Stimulated activated naive B cell treated with anti-CD40 and anti-IgM and Interleukin-4, amounts not matched to agents 10 μg/mL and 1 μg/mL and 100 μg/mL, for 72 hours (primary cell): ENCODE measurements at regions not wholly inside any gene's neighbourhood (a gene's known extent, or its start where the extent isn't known, plus 50 kb on each side); places are given as distances from the start of the nearest gene placed in this dataset.
"Not testable (repeated sequence)": the region's sequence is repeated elsewhere in the genome, so short reads cannot be mapped to it uniquely, and the experiment has no call there.

Experiments
- ATAC-seq, 2 donors: fragments of 150-1000 bp; cut with Tn5 transposase; replicated peaks; 2 replicates each; pipeline ENCODE4 v1.10.0; 2021; ENCODE audit warnings: moderate library complexity in 1 of 2
- DNase-seq: peaks from one replicate; pipeline ENCODE4 v3.0.0; 2021
- H3K27ac Mint-ChIP-seq: one replicate; pipeline ENCODE4 v1.8.0; 2022; ENCODE audit warnings: mild to moderate bottlenecking, mixed read lengths
- H3K27me3 Mint-ChIP-seq, 2 donors: one replicate each; pipeline ENCODE4 v1.8.0; 2022; ENCODE audit warnings: mixed read lengths in 2 of 2
- H3K36me3 Mint-ChIP-seq, 2 donors: one replicate each; pipeline ENCODE4 v1.8.0; 2022; ENCODE audit warnings: mixed read lengths in 2 of 2, mild to moderate bottlenecking in 1 of 2
- H3K4me1 Mint-ChIP-seq, 2 donors: one replicate each; pipeline ENCODE4 v1.8.0; 2022; ENCODE audit warnings: mixed read lengths in 2 of 2, mild to moderate bottlenecking in 1 of 2
- H3K4me3 Mint-ChIP-seq, 2 donors: one replicate each; pipeline ENCODE4 v1.8.0; 2022; ENCODE audit warnings: mild to moderate bottlenecking in 2 of 2, mixed read lengths in 2 of 2, moderate library complexity in 1 of 2
- H3K9me3 Mint-ChIP-seq, 2 donors: one replicate each; pipeline ENCODE4 v1.8.0; 2022; ENCODE audit warnings: mixed read lengths in 2 of 2, mild to moderate bottlenecking in 1 of 2

DNA sequence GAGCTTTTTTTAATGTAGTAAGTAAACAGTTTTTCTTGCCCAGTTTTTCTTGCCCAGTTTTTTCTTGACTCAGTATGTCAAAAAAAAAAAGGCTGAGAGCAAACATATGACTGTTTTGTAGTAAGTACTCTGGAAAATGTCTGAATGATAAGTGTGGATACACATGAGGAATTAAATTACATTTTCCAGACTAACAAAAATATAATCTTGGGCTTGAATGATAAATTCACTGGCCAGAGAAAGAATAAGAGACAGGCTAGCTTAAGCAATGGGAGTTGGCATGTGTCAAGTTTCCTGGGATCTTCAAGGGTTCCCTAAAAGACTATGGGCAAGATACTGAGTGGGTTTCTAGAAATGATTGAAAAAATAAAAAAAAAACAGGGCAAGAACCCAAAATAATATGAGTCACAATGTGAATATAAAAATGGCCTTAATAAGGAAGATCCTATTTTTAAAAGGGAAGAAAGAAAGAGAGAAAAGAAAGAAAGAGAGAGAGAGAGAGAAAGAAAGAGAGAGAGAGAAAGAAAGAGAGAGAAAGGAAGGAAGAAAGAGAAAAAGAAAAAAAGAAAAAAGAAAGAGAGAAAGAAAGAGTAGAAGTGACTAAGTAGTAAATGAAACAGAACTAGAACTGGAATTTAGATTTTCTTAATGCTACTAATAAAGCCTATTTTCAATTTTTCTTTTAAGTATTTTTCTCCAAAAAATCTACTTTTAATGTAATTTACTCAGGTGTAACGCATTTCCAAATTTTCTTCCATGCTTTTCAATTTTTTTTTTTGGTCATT, 60.2 kb downstream of the TFPI2 start:
- Mint-ChIP-seq H3K9me3 (no peaks in the 10 kb centered on the region), H3K27ac (no peak overlapping the region), H3K27me3 (peaks cover 5 to 17% of the 10 kb centered on the region in 2 donors), H3K4me3 (no peak overlapping the region), H3K4me1 (no peaks in the 10 kb centered on the region), H3K36me3 (no peaks in the 10 kb centered on the region)
- DNase-seq (no peak), ATAC-seq (no peak)

DNA sequence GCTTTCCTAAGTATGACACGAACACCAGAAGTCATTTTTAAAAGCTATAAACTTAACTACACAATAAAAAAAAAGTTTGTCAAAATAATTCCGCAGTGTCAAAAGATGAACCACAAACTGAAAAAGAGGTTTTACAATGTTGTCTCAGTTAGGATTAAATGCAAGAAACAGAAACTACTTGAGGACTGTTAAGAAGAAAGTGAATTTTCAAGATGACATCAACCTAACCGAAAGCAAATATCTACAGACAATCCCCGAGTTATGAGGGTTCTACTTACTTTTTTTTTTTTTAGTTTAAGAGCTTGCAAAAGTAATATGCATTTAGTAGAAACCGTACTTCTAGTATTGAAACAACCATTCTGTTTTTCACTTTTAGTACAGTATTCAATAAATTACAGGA, 62.3 kb downstream of the TFPI2 start:
- DNase-seq, result no peak
- no peaks in the 10 kb centered on the region for H3K36me3 Mint-ChIP-seq
- H3K4me3 Mint-ChIP-seq, result no peak overlapping the region
- ATAC-seq, result no peak
- no peaks in the 10 kb centered on the region for H3K9me3 Mint-ChIP-seq
- peaks cover 5 to 17% of the 10 kb centered on the region in 2 donors for H3K27me3 Mint-ChIP-seq
- no peaks in the 10 kb centered on the region for H3K4me1 Mint-ChIP-seq
- no peak overlapping the region for H3K27ac Mint-ChIP-seq

DNA sequence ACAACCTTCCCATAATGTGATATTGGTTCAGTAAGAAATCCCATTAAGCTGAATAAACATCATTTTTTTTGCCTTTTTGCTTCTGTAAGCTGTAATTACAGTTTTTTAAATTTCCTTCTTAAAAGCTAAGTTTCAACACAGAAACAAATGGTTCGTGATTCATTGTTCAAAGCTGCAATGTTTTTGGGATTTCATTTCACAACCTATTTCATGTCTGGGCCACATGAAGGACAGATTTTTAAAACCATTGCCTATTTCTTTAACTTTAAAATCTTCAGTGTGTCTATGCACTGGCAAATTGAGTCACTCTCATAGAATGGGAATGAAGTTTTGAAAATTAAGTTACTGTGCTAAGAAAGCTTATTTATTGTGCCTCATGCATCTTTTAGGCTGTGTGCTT, 66.9 kb downstream of the TFPI2 start:
- no peak for DNase-seq
- Mint-ChIP-seq H3K4me1 (no peaks in the 10 kb centered on the region), H3K27me3 (peaks cover 5 to 13% of the 10 kb centered on the region in 2 donors), H3K27ac (no peak overlapping the region), H3K4me3 (no peak overlapping the region), H3K36me3 (no peaks in the 10 kb centered on the region), H3K9me3 (no peaks in the 10 kb centered on the region)
- no peak for ATAC-seq

DNA sequence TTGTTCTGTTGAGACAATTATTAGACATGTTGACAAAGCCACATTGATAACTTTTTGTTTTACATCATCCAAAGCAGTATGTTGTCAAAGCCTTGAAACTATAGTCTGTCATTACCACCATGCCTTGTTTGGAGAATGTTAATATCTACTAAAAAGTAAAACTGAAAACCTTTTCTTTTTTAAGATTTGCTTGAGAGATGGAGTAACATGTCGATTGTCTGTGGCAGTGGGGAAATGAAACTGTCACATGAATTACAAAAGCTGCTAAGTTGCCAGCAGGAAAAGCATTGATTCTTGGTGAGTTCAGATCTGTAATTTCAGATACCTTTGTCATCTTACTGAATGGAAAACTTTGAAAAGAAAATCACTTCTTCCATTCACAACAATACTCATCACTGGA, 69.1 kb downstream of the TFPI2 start:
- Mint-ChIP-seq H3K9me3 (no peaks in the 10 kb centered on the region), H3K27ac (no peak overlapping the region), H3K36me3 (no peaks in the 10 kb centered on the region), H3K4me3 (no peak overlapping the region), H3K4me1 (no peaks in the 10 kb centered on the region), H3K27me3 (peaks cover 0 to 6% of the 10 kb centered on the region in 2 donors)
- ATAC-seq, result no peak
- DNase-seq, result no peak

DNA sequence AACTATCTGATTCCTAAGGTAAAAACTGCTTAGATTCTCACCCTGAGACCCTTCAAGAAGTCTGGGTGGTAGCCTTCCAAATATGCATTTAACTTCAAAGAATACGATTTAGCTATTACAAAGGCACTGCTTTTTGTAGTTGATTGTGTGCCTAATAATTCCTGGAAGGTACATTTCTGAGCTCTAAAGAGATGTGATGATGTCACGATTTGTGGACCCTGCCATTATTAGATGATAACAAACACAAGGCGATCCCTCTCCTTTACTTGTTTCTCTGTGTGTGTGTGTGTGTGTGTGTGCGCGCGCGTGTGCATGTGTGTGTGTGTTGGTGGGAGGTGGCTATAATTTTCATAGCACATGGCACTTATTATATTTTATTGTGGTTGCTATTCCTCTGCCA, 70.9 kb downstream of the TFPI2 start:
- H3K27ac Mint-ChIP-seq, result no peak overlapping the region
- no peaks in the 10 kb centered on the region for H3K4me1 Mint-ChIP-seq
- no peaks in the 10 kb centered on the region for H3K36me3 Mint-ChIP-seq
- no peak for DNase-seq
- no peak for ATAC-seq
- H3K9me3 Mint-ChIP-seq, result no peaks in the 10 kb centered on the region
- peaks cover 0 to 6% of the 10 kb centered on the region in 2 donors for H3K27me3 Mint-ChIP-seq
- H3K4me3 Mint-ChIP-seq, result no peak overlapping the region

DNA sequence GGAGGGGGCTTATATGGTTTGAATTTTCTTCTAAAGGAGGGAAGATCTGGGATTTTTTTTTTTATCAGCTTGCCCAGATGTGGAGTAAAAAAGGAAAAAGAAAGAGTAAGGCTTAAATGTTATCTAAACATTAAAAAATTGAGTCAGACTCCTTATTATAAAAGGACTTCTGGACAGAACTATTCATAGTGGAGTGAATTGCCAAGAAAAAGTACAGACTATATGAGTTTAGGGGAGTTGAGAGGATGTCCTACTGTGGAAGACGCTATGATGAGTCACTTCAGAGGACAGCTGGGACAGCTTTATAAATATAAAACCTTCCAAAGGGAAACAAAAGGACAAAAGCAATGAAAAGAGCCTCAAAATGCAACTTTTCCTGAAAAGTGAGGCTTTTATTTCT, 73.0 kb downstream of the TFPI2 start:
- no peak overlapping the region for H3K27ac Mint-ChIP-seq
- no peak for DNase-seq
- H3K4me1 Mint-ChIP-seq, result no peaks in the 10 kb centered on the region
- H3K36me3 Mint-ChIP-seq, result no peaks in the 10 kb centered on the region
- no peak for ATAC-seq
- H3K27me3 Mint-ChIP-seq, result peaks cover 0 to 6% of the 10 kb centered on the region in 2 donors
- no peaks in the 10 kb centered on the region for H3K9me3 Mint-ChIP-seq
- no peak overlapping the region for H3K4me3 Mint-ChIP-seq

DNA sequence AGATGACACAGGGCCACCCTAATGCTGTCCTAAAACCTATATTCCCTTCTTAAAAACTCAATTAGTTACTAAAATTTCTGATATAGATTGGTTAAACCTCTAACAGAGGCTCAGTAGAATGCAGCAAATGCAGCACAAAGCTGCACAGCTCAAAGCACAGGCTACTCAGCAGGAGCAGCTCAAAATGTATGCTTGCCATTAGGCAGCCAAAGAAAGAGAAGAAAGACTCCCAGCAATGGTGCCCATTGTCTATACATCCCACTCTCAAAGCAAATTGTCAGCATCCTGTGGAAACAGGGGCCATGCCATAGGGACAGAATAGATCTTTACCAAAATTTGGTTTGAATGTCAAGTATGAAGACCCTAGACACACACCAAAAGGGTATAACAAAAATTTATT, 73.5 kb downstream of the TFPI2 start:
- no peak for ATAC-seq
- no peak for DNase-seq
- Mint-ChIP-seq H3K9me3 (no peaks in the 10 kb centered on the region), H3K27me3 (peaks cover 0 to 6% of the 10 kb centered on the region in 2 donors), H3K4me3 (no peak overlapping the region), H3K36me3 (no peaks in the 10 kb centered on the region), H3K4me1 (no peaks in the 10 kb centered on the region), H3K27ac (no peak overlapping the region)

DNA sequence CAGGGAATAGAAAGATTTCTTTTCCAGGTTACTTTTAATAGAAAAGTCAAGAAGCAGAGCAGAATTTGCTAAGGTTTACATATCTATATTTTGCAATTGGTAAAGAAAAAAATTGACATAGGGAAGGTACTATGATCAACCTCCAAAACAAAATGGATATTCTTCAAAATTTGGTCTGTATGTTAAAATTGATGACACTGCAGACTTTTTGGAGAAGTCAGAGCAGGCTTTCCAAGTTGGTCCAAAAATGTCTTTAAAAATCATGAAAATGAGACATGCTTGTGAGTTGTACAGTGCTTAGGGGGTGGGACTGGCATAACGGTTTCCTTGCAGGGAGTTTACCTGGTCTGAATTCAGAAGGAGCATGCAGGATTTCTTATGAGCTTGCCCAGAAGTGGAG, 77.0 kb downstream of the TFPI2 start:
- Mint-ChIP-seq H3K9me3 (peaks cover 0 to 3% of the 10 kb centered on the region in 2 donors), H3K4me3 (no peak overlapping the region), H3K36me3 (no peaks in the 10 kb centered on the region), H3K27me3 (peaks cover 0 to 6% of the 10 kb centered on the region in 2 donors), H3K4me1 (no peaks in the 10 kb centered on the region), H3K27ac (no peak overlapping the region)
- DNase-seq (no peak), ATAC-seq (no peak)

DNA sequence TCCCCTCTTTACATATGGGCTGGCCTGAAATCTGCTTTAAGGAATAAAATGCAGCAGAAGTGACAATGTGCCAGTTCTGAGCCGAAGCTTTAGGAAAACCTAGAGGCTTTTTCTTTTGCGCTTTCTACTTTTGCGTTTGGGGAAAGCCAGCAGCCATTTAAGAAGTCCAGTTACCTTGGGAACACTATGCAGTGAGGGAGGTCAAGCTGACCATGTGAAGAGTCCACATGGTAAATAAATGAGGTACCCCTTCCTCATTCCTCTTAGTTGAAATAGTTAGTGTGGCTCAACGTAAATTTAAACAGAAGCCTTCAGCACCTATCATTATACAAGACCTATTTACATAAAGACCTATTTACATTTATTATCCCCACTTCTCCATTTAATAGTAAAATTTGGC, 78.5 kb downstream of the TFPI2 start:
- Mint-ChIP-seq H3K4me3 (no peak overlapping the region), H3K4me1 (no peaks in the 10 kb centered on the region), H3K36me3 (no peaks in the 10 kb centered on the region), H3K27me3 (peaks cover 0 to 16% of the 10 kb centered on the region in 2 donors), H3K9me3 (peaks cover 0 to 6% of the 10 kb centered on the region in 2 donors), H3K27ac (no peak overlapping the region)
- ATAC-seq (no peak), DNase-seq (no peak)

DNA sequence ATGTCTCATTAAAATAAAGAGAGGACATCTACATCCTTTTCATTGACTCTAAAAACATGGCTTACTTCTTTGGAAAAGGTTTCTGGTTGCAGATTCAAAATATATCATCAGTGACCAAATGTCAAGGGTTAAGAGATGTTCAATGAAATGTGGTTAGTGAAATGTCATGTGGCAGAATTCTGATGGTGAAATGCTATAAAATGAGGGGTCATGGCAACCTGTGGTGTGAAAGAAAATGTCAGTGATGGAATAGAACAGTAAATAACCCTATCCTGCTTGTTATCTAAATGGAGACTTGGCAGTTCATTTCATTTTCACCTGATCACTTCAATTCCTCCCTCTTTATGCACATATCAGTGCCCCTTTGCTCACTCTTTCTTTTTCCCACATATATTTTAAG, 79.4 kb downstream of the TFPI2 start:
- ATAC-seq (no peak), DNase-seq (no peak)
- Mint-ChIP-seq H3K27me3 (peaks cover 0 to 16% of the 10 kb centered on the region in 2 donors), H3K36me3 (no peaks in the 10 kb centered on the region), H3K4me1 (no peaks in the 10 kb centered on the region), H3K4me3 (no peak overlapping the region), H3K27ac (no peak overlapping the region), H3K9me3 (peaks cover 0 to 6% of the 10 kb centered on the region in 2 donors)

DNA sequence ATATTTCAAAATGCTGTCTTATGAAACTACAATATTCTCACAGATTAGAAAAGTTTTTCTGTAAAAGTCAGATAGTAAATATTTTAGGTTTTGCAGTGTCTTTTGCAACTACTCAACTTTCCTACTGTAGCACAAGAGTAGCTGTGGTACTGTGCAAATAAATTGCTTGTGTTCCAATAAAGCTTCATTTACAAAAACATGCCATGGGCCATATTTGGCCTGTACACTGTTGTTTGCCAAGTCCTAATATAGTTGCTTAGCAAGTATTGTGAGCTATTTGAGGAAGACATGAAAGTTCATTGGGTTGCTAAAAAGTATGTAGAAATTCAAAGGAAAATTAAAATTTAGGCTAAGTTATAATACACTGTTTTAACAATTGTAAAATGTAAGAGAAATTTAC, 80.0 kb downstream of the TFPI2 start:
- Mint-ChIP-seq H3K4me1 (no peaks in the 10 kb centered on the region), H3K36me3 (no peaks in the 10 kb centered on the region), H3K27ac (no peak overlapping the region), H3K9me3 (peaks cover 0 to 6% of the 10 kb centered on the region in 2 donors), H3K27me3 (peaks cover 0 to 16% of the 10 kb centered on the region in 2 donors), H3K4me3 (no peak overlapping the region)
- ATAC-seq, result no peak
- no peak for DNase-seq

DNA sequence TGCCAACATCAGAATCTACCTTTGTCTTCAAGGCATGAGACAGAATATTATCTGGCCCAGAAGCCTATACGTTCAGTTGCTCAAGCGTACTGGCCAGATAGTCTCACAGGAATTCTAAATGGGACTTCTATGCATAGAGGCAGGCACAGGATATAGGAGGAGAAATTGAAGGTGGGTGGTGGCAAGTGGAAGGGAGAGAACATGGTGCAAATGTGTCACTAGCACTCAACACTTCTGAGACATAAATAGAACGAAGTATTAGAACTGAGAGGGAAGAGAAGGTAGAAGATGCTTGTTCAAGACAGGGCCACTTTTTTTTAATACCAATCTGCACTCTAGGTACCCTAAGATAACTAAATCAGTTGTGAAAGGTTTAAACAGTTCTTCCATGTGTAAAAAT, 85.8 kb downstream of the TFPI2 start:
- no peak for DNase-seq

DNA sequence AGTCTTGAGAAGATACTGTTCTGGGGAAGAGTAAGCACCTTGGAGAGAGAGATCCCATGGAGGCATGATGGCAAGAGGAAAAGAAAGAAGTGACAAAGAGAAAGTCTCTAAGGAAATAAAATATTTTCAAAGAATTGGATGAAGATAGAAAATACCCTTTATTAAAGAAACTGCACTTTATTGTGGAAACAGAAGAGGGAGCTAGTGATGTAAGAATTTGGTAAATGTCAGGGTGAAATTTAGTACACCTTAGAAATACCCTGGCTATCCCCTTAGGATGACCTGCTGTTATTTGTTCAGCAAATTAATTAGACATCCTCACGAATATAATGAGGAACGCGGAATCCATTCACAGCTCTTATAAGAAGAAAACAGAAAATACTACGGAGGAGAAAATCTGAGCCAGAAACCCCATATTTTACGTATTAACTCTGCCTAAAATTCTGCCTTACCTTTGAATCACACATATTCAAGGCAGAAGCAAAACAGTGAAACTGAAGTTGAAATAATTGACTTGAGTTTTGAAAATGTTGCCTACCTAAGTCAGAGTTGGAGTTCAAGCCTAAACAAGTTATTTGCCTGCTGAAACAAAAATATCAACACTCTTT, 90.7 kb downstream of the TFPI2 start:
- Mint-ChIP-seq H3K9me3 (peaks cover 0 to 2% of the 10 kb centered on the region in 2 donors), H3K4me3 (no peak overlapping the region), H3K4me1 (no peaks in the 10 kb centered on the region), H3K36me3 (no peaks in the 10 kb centered on the region), H3K27me3 (peaks cover 6% of the 10 kb centered on the region in 2 donors), H3K27ac (no peak overlapping the region)
- DNase-seq (no peak), ATAC-seq (no peak)

More for the DNA sequence above, 85.8 kb downstream of the TFPI2 start:
- Mint-ChIP-seq H3K4me1 (no peaks in the 10 kb centered on the region), H3K9me3 (peaks cover 0 to 8% of the 10 kb centered on the region in 2 donors), H3K36me3 (no peaks in the 10 kb centered on the region), H3K4me3 (no peak overlapping the region), H3K27ac (no peak overlapping the region), H3K27me3 (peaks cover 0 to 17% of the 10 kb centered on the region in 2 donors)
- ATAC-seq, result no peak

DNA sequence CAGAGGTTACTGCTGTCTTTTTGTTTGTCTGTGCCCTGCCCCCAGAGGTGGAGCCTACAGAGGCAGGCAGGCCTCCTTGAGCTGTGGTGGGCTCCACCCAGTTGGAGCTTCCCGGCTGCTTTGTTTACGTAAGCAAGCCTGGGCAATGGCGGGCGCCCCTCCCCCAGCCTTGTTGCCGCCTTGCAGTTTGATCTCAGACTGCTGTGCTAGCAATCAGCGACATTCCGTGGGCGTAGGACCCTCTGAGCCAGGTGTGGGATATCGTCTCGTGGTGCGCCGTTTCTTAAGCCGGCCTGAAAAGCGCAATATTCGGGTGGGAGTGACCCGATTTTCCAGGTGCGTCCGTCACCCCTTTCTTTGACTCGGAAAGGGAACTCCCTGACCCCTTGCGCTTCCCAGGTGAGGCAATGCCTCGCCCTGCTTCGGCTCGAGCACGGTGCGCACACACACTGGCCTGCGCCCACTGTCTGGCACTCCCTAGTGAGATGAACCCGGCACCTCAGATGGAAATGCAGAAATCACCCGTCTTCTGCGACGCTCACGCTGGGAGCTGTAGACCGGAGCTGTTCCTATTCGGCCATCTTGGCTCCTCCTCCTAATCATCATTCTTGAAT, 97.4 kb downstream of the TFPI2 start:
- not testable (repeated sequence) for H3K27me3 Mint-ChIP-seq, ATAC-seq, H3K4me1 Mint-ChIP-seq, H3K9me3 Mint-ChIP-seq, DNase-seq, H3K4me3 Mint-ChIP-seq, H3K36me3 Mint-ChIP-seq, H3K27ac Mint-ChIP-seq

DNA sequence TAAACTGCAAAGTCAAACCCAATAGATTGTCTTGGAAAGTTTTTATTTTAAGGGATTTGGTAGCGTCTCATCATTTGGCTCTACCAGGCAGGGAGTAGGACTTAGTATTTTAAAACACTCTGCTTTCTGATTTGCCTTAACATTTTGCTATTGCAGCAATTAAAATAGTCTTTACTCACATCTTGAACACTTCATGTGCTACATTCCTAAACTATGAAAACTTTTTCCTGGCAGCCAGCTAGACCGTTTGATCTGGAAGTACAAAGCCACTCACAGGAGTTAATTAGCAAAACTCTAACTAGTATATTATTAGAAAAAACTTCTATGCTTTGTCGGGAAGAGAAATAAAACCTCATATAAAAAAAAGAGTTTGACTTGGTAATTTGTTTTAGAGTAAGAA, 111.4 kb downstream of the TFPI2 start:
- no peak for DNase-seq
- Mint-ChIP-seq H3K9me3 (no peaks in the 10 kb centered on the region), H3K27me3 (peaks cover 0 to 5% of the 10 kb centered on the region in 2 donors), H3K4me1 (no peaks in the 10 kb centered on the region), H3K27ac (no peak overlapping the region), H3K36me3 (no peaks in the 10 kb centered on the region), H3K4me3 (no peak overlapping the region)
- no peak for ATAC-seq
